ENCODE measurements at regions not wholly inside any gene's neighbourhood (a gene's known extent, or its start where the extent isn't known, plus 50 kb on each side); places are given as distances from the start of the nearest gene placed in this dataset.

DNA sequence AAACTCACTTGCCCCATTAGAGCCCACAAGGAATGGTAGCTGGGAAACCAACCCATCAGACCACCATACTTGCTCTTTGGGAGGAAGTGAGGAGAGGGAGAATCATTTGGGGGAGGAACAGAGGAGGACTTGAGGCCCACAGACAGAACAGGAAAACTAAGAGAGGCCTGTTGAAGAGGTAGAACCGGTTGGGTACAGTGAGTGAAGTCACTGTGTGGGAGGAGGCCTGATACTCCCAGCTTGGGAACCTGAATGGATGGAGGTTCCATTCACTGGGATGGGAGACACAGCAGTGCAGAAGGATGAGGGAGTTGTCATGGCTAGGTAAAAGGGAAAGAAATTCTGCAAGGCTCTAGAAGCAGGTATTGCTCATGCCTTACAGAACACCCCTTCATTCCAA, 63.4 kb upstream of the PSEN2 start:
- ATAC-seq (ENCODE audit: low FRiP score), result no peak
- TF ChIP-seq, protein P1, sequence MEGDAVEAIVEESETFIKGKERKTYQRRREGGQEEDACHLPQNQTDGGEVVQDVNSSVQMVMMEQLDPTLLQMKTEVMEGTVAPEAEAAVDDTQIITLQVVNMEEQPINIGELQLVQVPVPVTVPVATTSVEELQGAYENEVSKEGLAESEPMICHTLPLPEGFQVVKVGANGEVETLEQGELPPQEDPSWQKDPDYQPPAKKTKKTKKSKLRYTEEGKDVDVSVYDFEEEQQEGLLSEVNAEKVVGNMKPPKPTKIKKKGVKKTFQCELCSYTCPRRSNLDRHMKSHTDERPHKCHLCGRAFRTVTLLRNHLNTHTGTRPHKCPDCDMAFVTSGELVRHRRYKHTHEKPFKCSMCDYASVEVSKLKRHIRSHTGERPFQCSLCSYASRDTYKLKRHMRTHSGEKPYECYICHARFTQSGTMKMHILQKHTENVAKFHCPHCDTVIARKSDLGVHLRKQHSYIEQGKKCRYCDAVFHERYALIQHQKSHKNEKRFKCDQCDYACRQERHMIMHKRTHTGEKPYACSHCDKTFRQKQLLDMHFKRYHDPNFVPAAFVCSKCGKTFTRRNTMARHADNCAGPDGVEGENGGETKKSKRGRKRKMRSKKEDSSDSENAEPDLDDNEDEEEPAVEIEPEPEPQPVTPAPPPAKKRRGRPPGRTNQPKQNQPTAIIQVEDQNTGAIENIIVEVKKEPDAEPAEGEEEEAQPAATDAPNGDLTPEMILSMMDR (IDR thresholded peaks at IDR 0.05), result no peak
- no peak for DNase-seq (ENCODE audit: low spot score)

DNA sequence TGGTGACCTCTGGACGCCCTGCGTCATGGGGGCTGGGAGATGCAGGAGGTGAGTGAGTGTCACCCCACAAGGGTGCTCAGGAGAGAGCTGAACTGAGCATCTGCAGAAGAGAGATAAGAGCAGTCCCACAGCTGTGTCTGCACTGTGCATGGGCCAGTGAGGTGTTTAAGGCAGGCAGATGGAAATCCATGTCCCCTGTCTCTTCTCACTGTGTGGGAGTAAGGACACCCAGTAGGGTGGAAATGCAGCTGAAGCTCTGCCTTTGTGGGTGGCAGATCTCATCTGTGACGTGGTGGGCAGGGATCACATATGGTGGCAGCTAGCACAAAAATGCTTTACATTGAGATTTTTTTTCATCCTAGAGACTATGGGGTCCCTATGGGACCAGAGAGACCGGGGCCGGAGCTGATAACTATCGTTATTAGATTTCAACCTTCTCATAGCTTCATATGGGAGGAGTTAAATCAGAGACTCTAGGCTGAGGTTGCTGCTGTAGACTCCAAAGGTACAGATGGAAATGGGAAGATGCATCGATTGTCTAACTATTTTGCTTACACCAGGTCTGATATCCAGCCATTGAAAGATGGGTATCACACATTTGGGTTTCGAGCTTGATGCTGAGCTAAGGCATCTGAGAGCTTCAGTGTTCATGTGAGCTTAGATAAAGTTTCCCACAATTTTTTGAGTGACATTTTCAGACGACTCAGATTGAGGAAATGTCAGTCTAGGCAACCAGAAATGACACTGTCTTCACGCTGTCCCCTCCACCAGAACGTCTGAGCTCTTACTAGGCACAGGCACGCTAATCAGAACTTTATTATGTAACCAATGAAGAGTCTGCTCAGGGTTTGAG, 65.3 kb upstream of the PSEN2 start:
- ATAC-seq (ENCODE audit: low FRiP score), result no peak
- no peak for DNase-seq (ENCODE audit: low spot score)
- TF ChIP-seq, protein P1 (IDR thresholded peaks at IDR 0.05), result no peak

DNA sequence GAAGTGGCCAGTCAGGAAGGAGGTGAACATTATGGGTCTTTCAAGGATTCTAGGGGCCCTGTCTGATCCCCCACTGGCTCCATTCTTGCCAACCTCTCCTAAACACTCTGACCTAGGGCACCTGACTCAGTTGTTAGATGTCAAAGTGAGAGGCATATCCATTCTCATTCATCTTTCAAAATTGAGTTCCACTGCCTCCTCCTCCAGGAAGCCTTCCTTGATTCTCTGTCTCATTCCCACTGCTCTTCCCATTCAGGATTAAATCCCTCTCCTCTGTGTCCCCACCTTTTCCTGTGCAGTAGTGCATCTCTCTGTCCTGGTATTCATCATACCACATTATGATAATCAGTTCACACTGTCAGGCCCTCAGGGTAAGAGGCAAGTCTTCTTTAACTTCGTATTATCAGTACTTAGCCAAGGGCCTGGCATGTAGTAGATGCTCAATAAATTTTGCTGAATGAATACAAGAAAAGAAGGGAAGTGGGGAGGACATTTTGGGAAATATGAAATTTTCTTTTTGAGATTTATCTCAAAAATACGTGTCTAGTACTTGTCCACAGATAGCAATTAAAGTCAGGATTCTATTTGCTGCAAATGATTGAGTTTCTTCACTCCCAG, 61.8 kb upstream of the ITPKB start:
- TF ChIP-seq, protein P1 (IDR thresholded peaks at IDR 0.05), result no peak
- ATAC-seq (ENCODE audit: low FRiP score) (no peak), DNase-seq (ENCODE audit: low spot score) (no peak)

DNA sequence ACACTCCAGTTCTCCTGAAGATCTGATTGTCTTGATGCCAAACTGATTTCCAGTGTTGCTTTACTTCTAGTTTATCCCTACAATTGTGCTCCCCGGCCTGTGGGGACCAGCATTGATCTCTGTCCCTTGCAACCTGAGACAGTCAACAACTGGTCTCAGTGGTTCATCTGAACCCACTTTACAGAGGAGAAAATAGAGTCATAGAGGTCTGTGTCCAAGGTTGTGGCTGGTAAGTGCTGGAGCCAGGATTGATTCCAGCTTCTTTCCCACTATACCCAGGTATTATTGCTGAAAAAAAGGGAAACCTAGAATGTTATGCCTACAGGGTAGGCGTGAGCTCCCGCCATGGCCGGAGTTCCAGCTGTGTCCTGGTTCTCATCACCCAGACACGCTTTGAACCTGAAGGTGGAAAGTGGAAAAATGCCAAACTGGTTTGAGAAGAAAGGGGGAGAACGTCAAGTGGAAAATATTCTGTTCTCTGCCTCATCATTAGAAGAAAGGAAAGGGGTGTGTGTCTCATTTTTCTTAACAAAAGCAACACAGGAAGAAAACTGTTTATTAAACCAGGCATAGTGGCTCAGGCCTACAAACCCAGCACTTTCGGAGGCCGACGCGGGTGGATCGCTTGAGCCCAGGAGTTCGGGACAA, 60.7 kb upstream of the ITPKB start:
- ATAC-seq (ENCODE audit: low FRiP score) (no peak), DNase-seq (ENCODE audit: low spot score) (no peak)
- TF ChIP-seq, protein P1 (IDR thresholded peaks at IDR 0.05), result no peak

DNA sequence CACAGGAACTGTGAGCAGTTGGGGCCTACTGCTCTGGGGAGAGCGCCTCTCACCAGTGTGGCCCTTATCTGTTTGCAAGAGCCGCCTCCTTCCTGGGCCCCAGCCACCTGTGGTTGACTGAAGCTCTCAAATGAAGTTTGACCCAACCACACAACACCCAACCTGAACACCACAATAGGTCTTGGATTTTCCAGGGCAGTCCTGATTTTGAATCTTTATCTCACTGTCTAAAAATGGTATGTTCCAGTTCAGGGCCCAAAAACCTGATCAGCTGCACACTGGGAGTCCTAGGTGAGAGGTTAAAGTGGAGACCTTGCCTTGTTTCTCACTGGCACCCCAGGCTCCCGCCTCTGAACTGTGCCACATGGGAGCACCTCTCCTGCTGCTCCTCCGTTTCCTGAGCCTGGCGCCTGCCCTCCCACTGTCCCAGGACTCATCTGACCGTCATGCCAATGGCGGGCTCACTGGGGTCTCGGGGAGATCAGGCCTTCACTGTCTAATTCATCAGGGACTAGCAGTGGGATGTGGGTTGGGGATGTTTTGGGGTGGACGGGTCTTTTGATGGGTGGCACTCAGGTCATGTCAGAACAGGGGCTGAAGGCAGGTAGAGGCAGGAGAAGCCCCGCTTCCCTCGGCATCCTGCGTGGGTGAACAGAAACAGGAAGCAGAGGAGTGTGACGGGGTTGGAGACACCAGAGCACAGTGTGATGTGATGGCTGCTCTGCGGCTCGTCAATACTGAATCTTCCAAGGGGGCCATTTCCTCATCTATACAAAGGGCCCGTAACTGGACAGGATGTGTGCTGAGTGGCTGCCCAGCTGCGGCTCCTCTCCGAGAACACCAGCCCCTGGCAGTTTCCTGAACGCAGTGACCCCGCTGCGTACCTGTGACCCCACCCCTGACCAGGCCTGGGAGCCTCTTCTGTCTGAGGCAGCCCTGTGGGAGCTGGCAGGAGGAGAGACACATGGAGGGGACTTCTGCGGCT, 59.6 kb upstream of the ITPKB start:
- ATAC-seq (ENCODE audit: low FRiP score) (no peak), DNase-seq (ENCODE audit: low spot score) (no peak)
- TF ChIP-seq, protein P1 (IDR thresholded peaks at IDR 0.05), result no peak

DNA sequence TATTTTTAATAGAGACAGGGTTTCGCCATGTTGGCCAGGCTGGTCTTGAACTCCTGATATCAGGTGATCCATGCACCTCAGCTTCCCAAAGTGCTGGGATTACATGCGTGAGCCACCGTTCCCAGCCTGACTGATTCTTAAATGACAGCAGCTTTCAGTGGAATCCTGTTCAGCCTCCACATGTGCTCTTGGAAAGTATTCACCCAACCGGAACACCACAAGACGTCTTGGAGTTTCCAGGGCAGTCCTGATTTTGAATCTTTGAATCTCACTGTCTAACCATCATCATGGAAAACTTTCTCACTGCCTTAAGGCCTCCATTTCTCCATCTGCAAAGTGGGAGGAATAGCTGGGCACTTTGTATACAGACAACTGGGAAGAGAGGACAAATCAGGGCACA, 58.1 kb upstream of the ITPKB start:
- TF ChIP-seq, protein P1 (IDR thresholded peaks at IDR 0.05), result no peak
- ATAC-seq (ENCODE audit: low FRiP score) (no peak), DNase-seq (ENCODE audit: low spot score) (no peak)

Data from omental fat pad (tissue), 3 donors.